ENCODE measurements at regions not wholly inside any gene's neighbourhood (a gene's known extent, or its start where the extent isn't known, plus 50 kb on each side); places are given as distances from the start of the nearest gene placed in this dataset.

GRCh38 chr22:44606126-44606525 lies 95.9 kb upstream of the PRR5 start:
- no peaks in the 10 kb centered on the region for H3K9me3 ChIP-seq (ENCODE audit: control insufficient read depth, insufficient read depth, low read depth, low read length)
- no peaks in the 10 kb centered on the region for H3K27me3 ChIP-seq (ENCODE audit: control insufficient read depth, insufficient read depth, low read length)
- intact Hi-C loops (cut with micrococcal nuclease; ENCODE audit: unreplicated experiment) (no loop called here), in situ Hi-C loops (cut with HindIII; ENCODE audit: low pct_unique_long_range_greater_than_20kb, low sequenced_read_pairs) (no loop called here)
- no peaks in the 10 kb centered on the region for H3K36me3 ChIP-seq (ENCODE audit: control insufficient read depth, insufficient read depth, low read length)
- CTCF ChIA-PET = no interaction called here
- no peak for TF ChIP-seq SIN3A (IDR thresholded peaks at IDR 0.05; ENCODE audit: borderline replicate concordance, insufficient read depth, low read depth, low read length)
- DNase-seq (ENCODE audit: low read depth, low spot score) (no peak), ATAC-seq (no peak)
- POLR2A ChIA-PET = no interaction called here
- no peak overlapping the region for H3K27ac ChIP-seq (ENCODE audit: low read length)
- no TSS peak for BruUV-seq (replicated peaks)
- no peak overlapping the region for H3K4me3 ChIP-seq (ENCODE audit: low read depth in 2 of 2, low read length in 2 of 2)
- H3K4me1 ChIP-seq (ENCODE audit: control insufficient read depth, insufficient read depth, low read length) = no peaks in the 10 kb centered on the region

GRCh38 chr22:44605486-44605885 lies 96.5 kb upstream of the PRR5 start:
- H3K27ac ChIP-seq (ENCODE audit: low read length) = no peak overlapping the region
- CTCF ChIA-PET = no interaction called here
- POLR2A ChIA-PET = no interaction called here
- TF ChIP-seq CTCF (IDR thresholded peaks at IDR 0.05) (no peak), POLR2AphosphoS5 (IDR thresholded peaks at IDR 0.05; ENCODE audit: low read depth, low read length) (no peak), SIN3A (IDR thresholded peaks at IDR 0.05; ENCODE audit: borderline replicate concordance, insufficient read depth, low read depth, low read length) (no peak), REST (IDR thresholded peaks at IDR 0.05; ENCODE audit: insufficient read depth in 1 of 2, low read depth in 2 of 2, low read length in 1 of 2) (no peak), TCF7L2 (IDR thresholded peaks at IDR 0.05; ENCODE audit: low read depth, low read length) (no peak)
- intact Hi-C loops (cut with micrococcal nuclease; ENCODE audit: unreplicated experiment) (no loop called here), in situ Hi-C loops (cut with HindIII; ENCODE audit: low pct_unique_long_range_greater_than_20kb, low sequenced_read_pairs) (no loop called here)
- no peaks in the 10 kb centered on the region for H3K4me1 ChIP-seq (ENCODE audit: control insufficient read depth, insufficient read depth, low read length)
- no peaks in the 10 kb centered on the region for H3K27me3 ChIP-seq (ENCODE audit: control insufficient read depth, insufficient read depth, low read length)
- no peak overlapping the region for H3K4me3 ChIP-seq (ENCODE audit: low read depth in 2 of 2, low read length in 2 of 2)
- H3K9me3 ChIP-seq (ENCODE audit: control insufficient read depth, insufficient read depth, low read depth, low read length) = no peaks in the 10 kb centered on the region
- DNase-seq (ENCODE audit: low read depth, low spot score) (no peak), ATAC-seq (no peak)
- no peaks in the 10 kb centered on the region for H3K36me3 ChIP-seq (ENCODE audit: control insufficient read depth, insufficient read depth, low read length)
- BruUV-seq (replicated peaks) = no TSS peak

GRCh38 chr22:44604991-44605390 lies 97.0 kb upstream of the PRR5 start:
- CTCF ChIA-PET = no interaction called here
- Histone ChIP-seq H3K9me3 (ENCODE audit: control insufficient read depth, insufficient read depth, low read depth, low read length) (no peaks in the 10 kb centered on the region), H3K27ac (ENCODE audit: low read length) (no peak overlapping the region), H3K4me1 (ENCODE audit: control insufficient read depth, insufficient read depth, low read length) (no peaks in the 10 kb centered on the region), H3K4me3 (ENCODE audit: low read depth in 2 of 2, low read length in 2 of 2) (no peak overlapping the region), H3K36me3 (ENCODE audit: control insufficient read depth, insufficient read depth, low read length) (no peaks in the 10 kb centered on the region), H3K27me3 (ENCODE audit: control insufficient read depth, insufficient read depth, low read length) (no peaks in the 10 kb centered on the region)
- in situ Hi-C loops (cut with HindIII; ENCODE audit: low pct_unique_long_range_greater_than_20kb, low sequenced_read_pairs) (no loop called here), intact Hi-C loops (cut with micrococcal nuclease; ENCODE audit: unreplicated experiment) (no loop called here)
- BruUV-seq (replicated peaks) = no TSS peak
- POLR2A ChIA-PET = no interaction called here
- DNase-seq (ENCODE audit: low read depth, low spot score) (no peak), ATAC-seq (no peak)
- TF ChIP-seq TCF7L2 (IDR thresholded peaks at IDR 0.05; ENCODE audit: low read depth, low read length) = no peak
- TF ChIP-seq REST (IDR thresholded peaks at IDR 0.05; ENCODE audit: insufficient read depth in 1 of 2, low read depth in 2 of 2, low read length in 1 of 2) = no peak
- no peak for TF ChIP-seq CTCF (IDR thresholded peaks at IDR 0.05)
- no peak for TF ChIP-seq SIN3A (IDR thresholded peaks at IDR 0.05; ENCODE audit: borderline replicate concordance, insufficient read depth, low read depth, low read length)
- no peak for TF ChIP-seq POLR2AphosphoS5 (IDR thresholded peaks at IDR 0.05; ENCODE audit: low read depth, low read length)
